ENCODE measurements at regions not wholly inside any gene's neighbourhood (a gene's known extent, or its start where the extent isn't known, plus 50 kb on each side); places are given as distances from the start of the nearest gene placed in this dataset.

DNA sequence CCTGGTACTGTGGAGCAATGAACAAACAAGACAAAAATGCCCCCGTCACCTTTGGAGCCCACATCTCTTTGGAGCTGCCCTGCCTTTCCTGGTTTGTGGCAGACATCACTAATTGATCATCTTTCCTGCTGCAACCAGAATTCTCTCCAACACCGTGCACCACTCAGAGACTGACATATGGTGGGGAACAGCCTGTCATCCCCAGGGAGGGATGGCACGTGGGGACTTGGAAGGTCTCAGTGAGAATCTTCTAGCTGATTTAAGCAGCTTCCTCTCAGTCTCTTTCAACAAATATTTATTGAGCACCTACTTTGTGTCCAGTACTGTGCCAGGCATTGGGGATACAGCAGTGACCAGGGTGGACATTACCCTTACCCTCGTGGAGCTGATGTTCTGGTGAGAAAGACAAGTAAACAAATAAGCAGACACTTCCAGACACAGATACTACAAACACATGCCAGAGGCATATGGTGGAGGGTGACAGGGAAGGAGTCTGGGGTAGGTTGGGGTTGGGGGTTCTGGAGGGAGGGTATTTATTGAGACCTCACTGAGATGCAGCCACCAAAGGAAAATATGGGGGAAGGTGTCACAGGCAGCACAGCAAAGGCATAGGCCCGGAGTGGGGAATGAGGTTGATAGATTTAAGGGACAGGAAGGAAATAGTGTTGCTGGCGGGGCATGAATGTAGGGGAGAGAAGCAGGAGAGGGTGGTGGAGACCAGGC lies 82.3 kb downstream of the CEBPB start:
- Histone ChIP-seq H3K27ac (no peak overlapping the region), H3K36me3 (ENCODE audit: control insufficient read depth, insufficient read depth, low read length) (no peaks in the 10 kb centered on the region), H3K79me2 (no peaks in the 10 kb centered on the region), H2AFZ (no peak overlapping the region), H3K4me2 (ENCODE audit: low read length) (no peak overlapping the region), H3K4me3 (ENCODE audit: low read depth, low read length) (no peak overlapping the region), H3K4me1 (no peaks in the 10 kb centered on the region), H3K9ac (no peak overlapping the region), H3K9me3 (ENCODE audit: control insufficient read depth, low read length) (no peaks in the 10 kb centered on the region), H3K27me3 (ENCODE audit: control insufficient read depth, insufficient read depth, low read length) (no peaks in the 10 kb centered on the region)
- TF ChIP-seq CTCF (IDR thresholded peaks at IDR 0.05) = no peak

DNA sequence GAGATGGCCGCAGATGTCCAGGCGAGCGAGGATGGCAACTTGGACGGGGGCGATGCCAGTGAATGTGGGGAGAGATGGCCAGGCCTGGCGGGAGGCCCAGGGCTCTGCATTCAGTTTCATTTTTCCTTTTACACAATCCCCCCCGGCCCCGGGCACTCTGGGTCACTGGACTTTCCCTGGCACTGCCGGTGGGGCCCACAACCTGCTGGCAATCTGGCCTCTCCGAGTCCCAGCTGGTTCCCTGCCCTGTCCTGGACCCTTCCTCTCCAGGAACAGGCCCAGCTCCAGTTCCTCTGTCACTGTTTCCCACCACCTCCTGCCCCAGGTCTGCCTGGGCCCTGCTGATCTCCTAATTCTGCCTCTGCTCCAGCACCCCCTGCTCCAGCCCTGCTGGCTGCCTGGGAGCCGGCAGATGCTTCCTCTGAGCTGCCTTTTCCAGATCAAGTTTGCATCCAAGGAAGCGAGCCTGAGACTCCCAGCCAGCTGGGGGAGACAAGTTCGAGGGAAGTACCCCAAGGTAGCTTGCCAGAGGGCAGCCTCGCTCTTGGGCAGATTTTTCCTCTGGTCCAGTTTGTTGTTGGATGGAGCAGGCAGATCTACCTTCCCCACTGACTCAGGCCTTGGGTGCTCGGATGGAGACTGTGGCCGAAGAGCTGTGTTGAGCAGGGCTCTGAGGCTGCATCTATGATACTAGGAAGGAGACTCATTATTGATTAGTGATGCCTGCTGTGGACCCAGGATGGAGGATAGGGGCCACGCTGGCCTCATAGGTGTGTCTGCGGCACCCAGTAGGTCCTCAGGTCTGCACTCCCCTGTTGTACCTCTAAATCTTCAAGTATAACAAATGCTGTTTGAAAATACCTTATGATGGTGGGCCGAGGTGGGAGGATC lies 83.2 kb downstream of the CEBPB start:
- no peaks in the 10 kb centered on the region for H3K79me2 ChIP-seq
- H3K36me3 ChIP-seq (ENCODE audit: control insufficient read depth, insufficient read depth, low read length) = no peaks in the 10 kb centered on the region
- no peaks in the 10 kb centered on the region for H3K27me3 ChIP-seq (ENCODE audit: control insufficient read depth, insufficient read depth, low read length)
- H3K27ac ChIP-seq = no peak overlapping the region
- H3K4me2 ChIP-seq (ENCODE audit: low read length) = no peak overlapping the region
- no peak for TF ChIP-seq CTCF (IDR thresholded peaks at IDR 0.05)
- no peaks in the 10 kb centered on the region for H3K4me1 ChIP-seq
- no peak overlapping the region for H2AFZ ChIP-seq
- H3K4me3 ChIP-seq (ENCODE audit: low read depth, low read length) = no peak overlapping the region
- no peaks in the 10 kb centered on the region for H3K9me3 ChIP-seq (ENCODE audit: control insufficient read depth, low read length)
- no peak overlapping the region for H3K9ac ChIP-seq

DNA sequence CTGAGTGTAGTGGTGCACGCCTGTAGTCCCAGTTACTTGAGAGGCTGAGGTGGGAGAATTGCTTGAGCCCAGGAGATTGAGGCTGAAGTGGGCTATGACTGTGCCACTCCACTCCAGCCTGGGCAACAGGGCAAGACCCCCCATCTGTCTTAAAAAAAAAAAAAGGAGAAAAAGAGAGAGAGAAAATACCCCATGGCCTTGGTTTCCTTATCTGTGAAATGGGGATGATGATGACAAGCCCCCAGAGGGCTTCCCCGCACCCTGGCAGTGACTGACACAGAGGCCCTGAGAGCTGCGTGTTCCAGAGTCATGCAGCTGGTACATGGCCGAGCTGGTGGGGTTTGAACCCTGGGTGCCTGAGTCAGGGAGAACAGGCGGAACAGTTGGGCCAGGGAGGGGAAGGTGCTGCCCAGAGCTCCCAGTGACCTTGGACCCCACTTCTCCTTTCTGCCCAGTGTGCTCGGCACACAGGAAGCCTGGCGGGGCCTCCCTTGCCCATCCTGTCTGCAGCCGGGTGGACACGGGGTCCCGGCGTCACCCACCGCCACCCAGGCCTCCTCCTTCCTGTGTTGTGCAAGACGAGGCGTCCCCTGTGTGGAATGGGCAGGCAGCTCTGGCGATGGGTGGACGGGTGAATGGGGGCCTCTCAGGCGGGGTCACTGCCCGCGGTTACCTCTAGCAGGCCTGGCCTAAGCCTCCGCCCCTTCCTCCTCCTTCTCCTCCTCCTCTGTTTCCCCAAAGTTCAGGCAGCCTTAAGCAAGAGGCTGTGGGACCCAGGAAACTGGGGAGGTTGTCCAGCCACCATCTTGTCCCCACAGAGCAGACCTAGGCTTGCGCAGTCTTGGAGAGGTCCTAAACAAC lies 84.2 kb downstream of the CEBPB start:
- Histone ChIP-seq H3K79me2 (no peaks in the 10 kb centered on the region), H3K27ac (no peak overlapping the region), H3K9me3 (ENCODE audit: control insufficient read depth, low read length) (no peaks in the 10 kb centered on the region), H3K9ac (no peak overlapping the region), H3K4me2 (ENCODE audit: low read length) (no peak overlapping the region), H3K27me3 (ENCODE audit: control insufficient read depth, insufficient read depth, low read length) (no peaks in the 10 kb centered on the region), H3K36me3 (ENCODE audit: control insufficient read depth, insufficient read depth, low read length) (no peaks in the 10 kb centered on the region), H3K4me3 (ENCODE audit: low read depth, low read length) (no peak overlapping the region), H2AFZ (no peak overlapping the region), H3K4me1 (no peaks in the 10 kb centered on the region)
- no peak for TF ChIP-seq CTCF (IDR thresholded peaks at IDR 0.05)

GRCh38 chr20:50276119-50277063 lies 85.8 kb downstream of the CEBPB start:
- H3K36me3 ChIP-seq (ENCODE audit: control insufficient read depth, insufficient read depth, low read length) = no peaks in the 10 kb centered on the region
- no peak overlapping the region for H3K27ac ChIP-seq
- H3K4me2 ChIP-seq (ENCODE audit: low read length) = no peak overlapping the region
- no peaks in the 10 kb centered on the region for H3K4me1 ChIP-seq
- no peak overlapping the region for H3K4me3 ChIP-seq (ENCODE audit: low read depth, low read length)
- no peak for TF ChIP-seq CTCF (IDR thresholded peaks at IDR 0.05)
- H2AFZ ChIP-seq = no peak overlapping the region
- H3K9me3 ChIP-seq (ENCODE audit: control insufficient read depth, low read length) = no peaks in the 10 kb centered on the region
- H3K79me2 ChIP-seq = no peaks in the 10 kb centered on the region
- H3K27me3 ChIP-seq (ENCODE audit: control insufficient read depth, insufficient read depth, low read length) = no peaks in the 10 kb centered on the region
- H3K9ac ChIP-seq = no peak overlapping the region

Measured in parathyroid adenoma (tissue), 2 donors.